Right atrium auricular region (tissue), 2 donors: ENCODE measurements at regions not wholly inside any gene's neighbourhood (a gene's known extent, or its start where the extent isn't known, plus 50 kb on each side); places are given as distances from the start of the nearest gene placed in this dataset.

Experiments
- DNase-seq: peaks from one replicate; pipeline ENCODE4 v3.0.0-alpha.2; 2019; ENCODE audit warnings: low spot score
- H3K27ac ChIP-seq, 2 donors: fragments of 200-600 bp; sonication (generic); 1 replicate in 1 of 2; 2 replicates in 1 of 2; pipeline ENCODE4 v1.5.1; 2016 to 2019
- H3K27me3 ChIP-seq, 2 donors: fragments of 200-600 bp; sonication (generic); one replicate each; pipeline versions ENCODE4 v1.5.1 to v1.6.0; 2017 to 2019
- H3K36me3 ChIP-seq: fragments of 200-600 bp; sonication (generic); one replicate; pipeline ENCODE4 v1.5.1; 2016
- H3K4me1 ChIP-seq, 2 donors: fragments of 200-600 bp; sonication (generic); one replicate each; pipeline versions ENCODE4 v1.5.1 to v1.6.0; 2017 to 2019
- H3K4me3 ChIP-seq, 2 donors: fragments of 200-600 bp; sonication (generic); 1 replicate in 1 of 2; 2 replicates in 1 of 2; pipeline ENCODE4 v1.5.1; 2017 to 2019; ENCODE audit warnings: mild to moderate bottlenecking in 1 of 2, moderate library complexity in 1 of 2
- H3K9me3 ChIP-seq, 2 donors: fragments of 200-600 bp; sonication (generic); one replicate each; pipeline ENCODE4 v1.5.1; 2019
- CTCF ChIP-seq, 2 donors: fragments of 200-600 bp; sonication (generic); IDR thresholded peaks; one replicate each; pipeline ENCODE4 v1.5.1; 2019; ENCODE audit warnings: antibody characterized with exemption in 2 of 2

- Histone ChIP-seq H3K27me3 (no peaks in the 10 kb centered on the region), H3K27ac (no peak overlapping the region), H3K36me3 (no peaks in the 10 kb centered on the region), H3K9me3 (no peaks in the 10 kb centered on the region), H3K4me3 (no peak overlapping the region), H3K4me1 (no peaks in the 10 kb centered on the region)
- TF ChIP-seq CTCF (IDR thresholded peaks at IDR 0.05) = no peak
- DNase-seq = peak; percentile 42
Observed at GRCh38 chr10:130425169-130425568, 289.0 kb downstream of the GLRX3 start.

- H3K4me1 ChIP-seq = no peaks in the 10 kb centered on the region
- no peaks in the 10 kb centered on the region for H3K9me3 ChIP-seq
- H3K27ac ChIP-seq = no peak overlapping the region
- no peaks in the 10 kb centered on the region for H3K36me3 ChIP-seq
- no peak for TF ChIP-seq CTCF (IDR thresholded peaks at IDR 0.05)
- DNase-seq = peak; percentile 30
- no peak overlapping the region for H3K4me3 ChIP-seq
- no peaks in the 10 kb centered on the region for H3K27me3 ChIP-seq
Observed at GRCh38 chr10:130425881-130426435, 289.8 kb downstream of the GLRX3 start.

GRCh38 chr10:130427216-130427722, 291.1 kb downstream of the GLRX3 start:
- peak; percentile 50 for DNase-seq
- Histone ChIP-seq H3K9me3 (no peaks in the 10 kb centered on the region), H3K4me1 (no peaks in the 10 kb centered on the region), H3K27ac (no peak overlapping the region), H3K4me3 (no peak overlapping the region), H3K27me3 (no peaks in the 10 kb centered on the region), H3K36me3 (no peaks in the 10 kb centered on the region)
- TF ChIP-seq CTCF (IDR thresholded peaks at IDR 0.05) = no peak

GRCh38 chr10:130428936-130429335, 292.7 kb downstream of the GLRX3 start:
- H3K27me3 ChIP-seq = no peaks in the 10 kb centered on the region
- TF ChIP-seq CTCF (IDR thresholded peaks at IDR 0.05) = no peak
- no peaks in the 10 kb centered on the region for H3K36me3 ChIP-seq
- H3K27ac ChIP-seq = no peak overlapping the region
- no peaks in the 10 kb centered on the region for H3K9me3 ChIP-seq
- DNase-seq = peak; percentile 2
- no peaks in the 10 kb centered on the region for H3K4me1 ChIP-seq
- no peak overlapping the region for H3K4me3 ChIP-seq

GRCh38 chr10:130429809-130430208, 293.6 kb downstream of the GLRX3 start:
- H3K27ac ChIP-seq = no peak overlapping the region
- peak; percentile 11 for DNase-seq
- no peaks in the 10 kb centered on the region for H3K4me1 ChIP-seq
- H3K27me3 ChIP-seq = no peaks in the 10 kb centered on the region
- no peak overlapping the region for H3K4me3 ChIP-seq
- H3K36me3 ChIP-seq = no peaks in the 10 kb centered on the region
- TF ChIP-seq CTCF (IDR thresholded peaks at IDR 0.05) = no peak
- no peaks in the 10 kb centered on the region for H3K9me3 ChIP-seq

GRCh38 chr10:130430291-130430690, 294.1 kb downstream of the GLRX3 start:
- H3K9me3 ChIP-seq = no peaks in the 10 kb centered on the region
- H3K36me3 ChIP-seq = no peaks in the 10 kb centered on the region
- H3K27me3 ChIP-seq = no peaks in the 10 kb centered on the region
- peak; percentile 9 for DNase-seq
- no peak for TF ChIP-seq CTCF (IDR thresholded peaks at IDR 0.05)
- H3K27ac ChIP-seq = no peak overlapping the region
- no peak overlapping the region for H3K4me3 ChIP-seq
- no peaks in the 10 kb centered on the region for H3K4me1 ChIP-seq
